Right renal pelvis (tissue), 4 donors: ENCODE measurements at regions not wholly inside any gene's neighbourhood (a gene's known extent, or its start where the extent isn't known, plus 50 kb on each side); places are given as distances from the start of the nearest gene placed in this dataset.
A peak's percentile ranks its signal among the peaks of the same experiment; 100 is the strongest.
"Not testable (repeated sequence)": the region's sequence is repeated elsewhere in the genome, so short reads cannot be mapped to it uniquely, and the experiment has no call there.

ENCODE experiments used
- DNase-seq, 4 donors: peaks; one replicate each; pipeline ENCODE4 v3.0.0-alpha.2; 2013; ENCODE audit warnings: low read depth in 4 of 4, low spot score in 3 of 4, missing footprints in 1 of 4

- DNase-seq = no peak
Measured at GRCh38 chr3:7999384-7999783, 502.2 kb upstream of the LMCD1 start.

DNA sequence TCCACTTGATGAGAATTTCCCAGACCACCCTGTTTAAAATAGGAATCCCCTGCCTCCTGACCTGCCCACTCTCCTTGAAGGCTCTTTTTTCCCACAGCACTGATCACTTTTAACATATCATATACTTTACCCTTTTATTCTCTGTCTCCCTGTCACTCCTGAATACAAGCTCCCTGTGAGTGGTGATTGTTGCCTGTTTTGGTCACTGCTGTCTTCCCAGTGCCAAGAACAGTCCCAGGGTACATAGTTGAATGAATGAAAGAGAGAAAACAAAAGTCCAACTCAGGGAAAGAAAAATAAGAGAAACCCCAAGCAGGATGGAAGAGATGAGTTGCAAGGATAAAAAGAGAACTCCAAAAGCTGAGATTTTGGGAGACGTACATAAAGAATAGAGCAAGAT, 500.3 kb upstream of the LMCD1 start:
- DNase-seq = no peak

GRCh38 chr3:8001712-8002111, 499.9 kb upstream of the LMCD1 start:
- DNase-seq = no peak

DNA sequence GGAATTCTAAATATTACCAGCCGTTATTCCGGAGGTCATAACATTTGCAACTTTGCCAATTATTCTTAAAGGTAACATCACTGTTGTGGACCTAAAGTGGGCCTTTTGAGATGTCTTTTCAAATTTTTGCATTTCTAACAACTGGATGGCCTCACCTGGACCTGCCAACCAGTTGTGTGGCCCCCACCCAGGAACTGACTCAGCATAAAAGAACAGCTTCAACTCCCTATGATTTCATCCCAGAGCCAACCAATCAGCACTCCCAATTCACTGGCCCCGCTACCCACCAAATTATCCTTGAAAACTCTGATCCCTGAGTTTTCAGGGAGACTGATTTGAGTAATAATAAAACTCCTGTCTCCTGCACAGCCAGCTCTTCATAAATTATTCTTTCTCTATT, 489.7 kb upstream of the LMCD1 start:
- no peak for DNase-seq

DNA sequence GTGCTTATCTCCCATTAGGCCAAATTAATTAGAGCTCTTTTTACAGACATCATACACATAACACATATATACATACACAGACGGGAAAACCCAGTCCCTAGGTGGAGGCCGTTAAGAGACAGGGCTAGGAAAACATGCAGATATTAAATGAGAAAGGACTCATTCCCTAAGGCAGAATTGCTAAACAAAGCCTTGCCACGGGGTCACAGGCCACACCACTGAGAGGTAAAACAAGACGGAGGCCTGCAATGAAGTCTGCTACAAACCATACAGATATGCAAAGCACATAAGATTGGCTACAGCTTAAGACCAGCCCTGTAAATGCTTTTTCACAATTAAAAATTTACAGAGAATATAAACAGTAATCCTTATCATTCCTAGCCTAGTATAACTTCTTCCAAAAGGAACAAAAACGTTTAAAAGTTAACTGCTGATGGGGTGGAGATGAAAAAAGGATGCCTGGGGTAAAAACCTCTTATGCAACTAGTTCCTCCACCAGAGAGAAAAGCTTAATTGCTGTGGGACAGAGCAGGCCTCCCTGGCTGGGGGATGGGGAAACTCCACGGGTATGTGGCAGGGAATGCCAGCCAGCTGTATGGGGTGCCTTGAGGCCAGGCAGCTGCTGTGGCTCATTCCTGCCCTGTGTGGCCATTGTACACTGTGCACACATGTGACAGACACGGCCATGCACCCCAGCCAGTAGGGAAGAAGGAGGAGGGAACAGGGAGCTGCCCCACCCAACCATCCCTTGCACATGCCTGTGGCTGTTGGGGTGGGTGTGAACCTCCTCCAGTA, 481.4 kb upstream of the LMCD1 start:
- no peak for DNase-seq

DNA sequence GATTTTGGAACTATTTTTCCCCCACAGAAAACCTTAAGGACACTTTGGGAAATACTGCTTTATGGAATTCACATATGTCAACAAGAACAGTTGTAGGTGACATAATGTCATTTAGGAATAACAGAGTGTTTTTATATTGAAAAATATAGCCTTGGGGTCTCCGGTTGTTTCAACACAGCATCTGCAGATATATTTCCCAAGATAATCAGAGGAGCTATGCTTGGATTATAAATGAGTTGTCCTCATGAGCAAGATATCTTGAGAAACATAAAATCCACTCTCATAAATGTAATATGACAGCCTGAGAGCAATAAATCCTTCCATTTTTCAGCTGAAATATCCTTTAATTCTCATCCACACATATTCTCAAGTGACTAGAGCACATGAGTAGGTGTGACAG, 473.7 kb upstream of the LMCD1 start:
- no peak for DNase-seq

- no peak for DNase-seq
Measured at GRCh38 chr3:8050283-8050682, 451.3 kb upstream of the LMCD1 start.

- DNase-seq = no peak
Measured at GRCh38 chr3:8052659-8053058, 449.0 kb upstream of the LMCD1 start.

GRCh38 chr3:8068135-8068534, 433.5 kb upstream of the LMCD1 start:
- not testable (repeated sequence) for DNase-seq

- no peak for DNase-seq
Measured at GRCh38 chr3:8069471-8069870, 432.2 kb upstream of the LMCD1 start.

DNA sequence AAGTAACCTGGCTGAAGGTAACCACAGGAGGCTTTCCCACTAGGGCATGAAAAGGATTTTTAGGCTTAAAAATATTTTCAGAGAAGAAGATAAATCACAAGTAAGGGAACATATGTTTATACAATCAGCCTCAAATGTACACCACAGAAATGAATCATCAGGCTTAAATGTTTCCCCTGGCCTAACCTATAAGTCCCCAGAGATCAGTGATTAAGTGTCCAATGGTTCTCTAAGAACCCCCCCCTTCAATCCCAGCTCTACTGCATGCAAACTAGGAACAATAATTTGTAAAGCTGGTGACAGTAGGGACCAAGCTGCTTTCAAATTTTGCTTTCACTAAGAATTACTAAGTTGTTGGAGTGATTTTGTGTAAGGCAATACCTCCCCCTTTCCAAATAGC, 431.6 kb upstream of the LMCD1 start:
- peak in 2 of 4 donors; percentile 30 to 36 for DNase-seq

DNA sequence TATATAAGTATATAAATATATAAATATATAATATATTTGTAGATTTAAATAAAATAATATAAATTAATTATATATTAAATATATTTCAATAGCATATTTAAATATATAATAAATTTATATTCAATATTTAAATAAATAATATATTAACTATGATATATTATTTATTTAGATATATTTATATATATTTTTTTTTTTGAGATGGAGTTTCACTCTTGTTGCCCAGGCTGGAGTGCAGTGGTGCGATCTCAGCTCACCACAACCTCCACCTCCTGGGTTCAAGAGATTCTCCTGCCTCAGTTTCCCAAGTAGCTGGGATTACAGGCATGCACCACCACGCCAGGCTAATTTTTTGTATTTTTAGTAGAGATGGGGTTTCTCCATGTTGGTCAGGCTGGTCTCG, 426.9 kb upstream of the LMCD1 start:
- DNase-seq = not testable (repeated sequence)

GRCh38 chr3:8077126-8077525, 424.5 kb upstream of the LMCD1 start:
- no peak for DNase-seq

DNA sequence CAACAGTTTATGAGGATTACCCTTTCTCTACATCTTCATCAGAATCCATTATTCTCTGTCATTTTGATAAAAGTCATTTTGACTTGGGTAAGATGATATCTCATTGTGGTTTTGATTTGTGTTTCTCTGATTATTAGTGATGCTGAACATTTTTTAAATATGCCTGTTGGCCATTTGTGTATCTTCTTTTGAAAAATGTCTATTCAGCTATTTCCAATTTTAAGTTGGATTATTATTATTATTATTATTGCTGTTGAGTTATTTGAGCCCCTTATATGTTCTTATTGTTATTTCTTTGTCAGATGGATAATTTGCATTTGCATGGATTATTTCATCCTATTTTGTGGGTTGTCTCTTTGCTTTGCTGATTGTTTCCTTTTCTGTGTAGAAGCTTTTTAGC, 421.2 kb upstream of the LMCD1 start:
- DNase-seq = no peak

GRCh38 chr3:8085498-8085897, 416.1 kb upstream of the LMCD1 start:
- no peak for DNase-seq

GRCh38 chr3:8087951-8088350, 413.7 kb upstream of the LMCD1 start:
- peak in 2 of 4 donors; percentile 18 to 38 for DNase-seq

DNA sequence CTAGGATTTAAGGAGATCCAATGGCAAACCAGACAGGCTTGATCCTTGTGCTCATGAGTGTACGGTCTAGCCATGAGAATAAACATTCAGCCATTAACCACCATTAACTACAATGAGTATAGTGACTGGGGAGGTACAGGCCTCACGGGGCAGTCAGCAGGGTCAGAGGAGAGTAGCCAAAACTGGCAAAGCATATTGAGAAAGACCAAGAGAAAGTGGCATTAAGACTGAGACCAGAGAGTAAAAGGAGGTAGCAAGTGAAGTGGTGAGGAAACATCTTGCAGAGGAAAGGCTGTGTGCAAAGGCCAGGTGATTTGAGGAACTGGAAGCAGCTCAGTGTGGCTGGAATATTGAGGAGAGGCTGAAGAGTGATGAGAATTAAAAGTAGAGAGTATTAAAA, 407.2 kb upstream of the LMCD1 start:
- DNase-seq = no peak

- no peak for DNase-seq
Measured at GRCh38 chr3:8095724-8096123, 405.9 kb upstream of the LMCD1 start.

- DNase-seq = no peak
Measured at GRCh38 chr3:8097690-8098089, 403.9 kb upstream of the LMCD1 start.

DNA sequence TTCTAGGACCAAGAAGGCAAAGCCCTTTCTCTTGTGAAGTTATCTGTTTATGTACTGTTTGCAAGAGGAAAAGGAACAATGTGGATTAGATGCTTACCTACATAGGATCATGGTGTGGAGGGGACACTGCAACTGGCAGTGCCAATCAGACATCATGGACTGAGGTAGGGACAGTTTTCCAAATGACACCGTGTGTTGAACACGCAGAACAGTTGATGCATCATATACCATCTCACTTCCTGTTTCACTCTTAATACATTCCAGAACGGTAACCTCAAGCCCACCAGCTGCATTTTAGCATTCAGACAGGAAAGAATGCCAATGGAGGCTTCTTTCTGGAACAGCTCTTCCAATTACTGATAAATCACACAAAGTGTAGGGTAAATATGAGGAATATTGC, 397.7 kb upstream of the LMCD1 start:
- no peak for DNase-seq

DNA sequence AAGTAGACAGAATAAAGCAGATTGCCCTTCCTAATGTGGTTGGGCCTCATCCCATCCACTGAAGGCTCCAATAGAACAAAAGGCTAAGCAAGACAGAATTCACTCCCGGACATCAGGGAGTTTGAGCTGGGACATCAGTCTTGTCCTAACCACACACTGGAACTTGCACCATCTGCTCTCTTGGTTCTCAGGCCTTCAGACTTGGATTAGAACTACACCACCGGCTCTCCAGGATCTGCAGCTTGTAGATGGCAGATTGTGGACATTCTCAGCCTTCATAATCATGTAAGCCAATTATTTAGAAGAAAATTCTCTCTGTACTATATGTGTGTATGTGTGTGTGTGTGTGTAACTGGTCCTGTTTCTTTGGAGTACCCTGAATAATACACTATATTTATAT, 394.7 kb upstream of the LMCD1 start:
- no peak for DNase-seq

GRCh38 chr3:8110966-8111798, 390.4 kb upstream of the LMCD1 start:
- DNase-seq = peak in 3 of 4 donors; percentile 61 to 70 (median 65)
